ENCODE measurements at regions not wholly inside any gene's neighbourhood (a gene's known extent, or its start where the extent isn't known, plus 50 kb on each side); places are given as distances from the start of the nearest gene placed in this dataset.

DNA sequence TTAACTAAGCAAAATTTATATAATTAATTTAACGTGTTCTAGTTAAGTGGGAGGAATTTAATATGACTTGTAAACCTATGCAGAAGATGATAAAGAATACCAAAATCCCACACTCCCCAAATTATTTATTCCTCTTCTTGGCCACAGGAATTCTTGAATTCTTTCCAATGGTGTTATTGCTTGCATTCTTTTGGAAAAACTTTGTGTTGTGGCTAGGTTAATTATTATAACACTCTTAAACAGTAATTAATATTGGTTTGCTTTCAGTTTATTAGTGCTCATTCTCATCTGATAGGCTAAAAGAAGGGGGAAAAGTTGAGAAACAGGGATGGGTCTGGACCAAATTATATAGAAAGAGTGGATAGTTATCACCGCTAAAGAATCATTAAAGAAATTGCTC, 141.5 kb upstream of the PABPC4L start:
- no peak for DNase-seq (ENCODE audit: low spot score)

DNA sequence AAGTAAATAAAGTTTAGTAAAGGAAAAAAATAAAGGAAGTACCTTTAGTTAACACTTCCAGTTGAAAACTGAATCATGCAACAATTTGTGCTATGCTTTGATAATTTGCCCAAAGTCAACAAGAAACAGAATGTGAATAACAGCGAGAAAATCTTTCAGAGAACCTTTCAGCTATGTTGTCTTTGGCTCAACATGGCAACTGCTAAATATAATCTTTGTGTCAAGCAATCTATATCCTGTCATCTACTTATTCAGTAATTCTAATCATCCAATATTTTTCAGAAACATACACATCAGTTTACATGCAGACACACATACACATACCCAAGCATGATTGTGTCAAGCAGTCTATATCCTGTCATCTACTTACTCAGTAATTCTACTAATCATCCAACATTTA, 136.0 kb upstream of the PABPC4L start:
- DNase-seq (ENCODE audit: low spot score) = no peak

DNA sequence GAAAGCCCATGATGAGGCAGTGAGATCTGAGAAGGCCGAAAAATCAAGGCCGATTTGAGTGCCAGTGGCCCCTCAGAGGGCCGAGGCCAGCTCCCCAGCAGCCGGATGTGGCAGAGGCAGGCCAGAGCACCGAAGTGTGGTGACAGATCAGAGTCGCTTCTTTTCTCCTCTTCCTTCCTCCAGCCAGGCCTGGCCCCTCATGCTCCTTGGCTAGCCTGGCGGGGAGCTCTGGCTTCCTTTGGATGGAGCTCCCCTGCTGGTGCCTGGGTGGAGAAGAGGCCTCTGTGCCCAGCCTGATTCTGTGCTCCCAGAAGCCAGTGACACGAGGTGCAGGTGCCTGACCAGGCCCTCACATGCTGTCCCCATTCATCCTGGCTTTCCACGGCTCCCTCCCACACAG, 127.2 kb upstream of the PABPC4L start:
- no peak for DNase-seq (ENCODE audit: low spot score)

GRCh38 chr4:134327274-134328122, 125.9 kb upstream of the PABPC4L start:
- no peak for DNase-seq (ENCODE audit: low spot score)

GRCh38 chr4:134326866-134327265, 125.3 kb upstream of the PABPC4L start:
- no peak for DNase-seq (ENCODE audit: low spot score)

DNA sequence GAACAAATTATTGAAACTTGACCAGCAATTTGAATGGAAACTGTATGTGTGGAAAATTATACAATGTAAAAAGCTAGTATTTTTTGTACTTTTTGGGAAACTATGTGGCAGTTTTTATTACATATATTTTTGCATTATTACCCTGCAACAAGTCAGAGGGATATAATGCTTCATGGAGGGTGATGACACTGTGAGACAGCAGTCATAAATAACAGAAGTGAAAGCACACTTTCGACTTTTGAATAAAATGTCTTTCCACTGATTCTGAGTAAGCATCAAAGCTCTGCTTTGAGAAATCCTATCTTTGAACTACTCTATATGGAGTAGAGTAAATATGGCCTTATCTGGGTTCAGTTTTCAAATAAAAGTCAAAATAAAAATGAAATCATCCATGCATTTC, 122.6 kb upstream of the PABPC4L start:
- no peak for DNase-seq (ENCODE audit: low spot score)

DNA sequence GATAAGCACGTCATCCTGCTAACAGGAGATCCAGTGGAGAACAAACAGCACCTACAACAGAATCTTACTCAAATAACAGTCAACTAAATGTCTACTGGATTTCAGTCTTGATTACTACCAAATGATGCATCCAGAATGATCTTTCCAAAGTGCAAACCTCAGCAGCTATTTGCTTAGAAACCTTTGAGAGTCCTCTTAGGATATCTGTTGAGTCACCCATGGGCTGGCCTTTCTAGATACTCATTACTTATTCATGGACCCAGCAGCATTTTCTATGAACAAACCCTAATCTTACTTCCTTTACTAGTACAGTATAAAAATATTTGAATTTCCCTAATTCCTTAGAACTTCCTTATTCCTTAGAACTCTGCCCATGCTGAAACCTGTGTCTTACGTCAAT, 118.5 kb upstream of the PABPC4L start:
- no peak for DNase-seq (ENCODE audit: low spot score)

DNA sequence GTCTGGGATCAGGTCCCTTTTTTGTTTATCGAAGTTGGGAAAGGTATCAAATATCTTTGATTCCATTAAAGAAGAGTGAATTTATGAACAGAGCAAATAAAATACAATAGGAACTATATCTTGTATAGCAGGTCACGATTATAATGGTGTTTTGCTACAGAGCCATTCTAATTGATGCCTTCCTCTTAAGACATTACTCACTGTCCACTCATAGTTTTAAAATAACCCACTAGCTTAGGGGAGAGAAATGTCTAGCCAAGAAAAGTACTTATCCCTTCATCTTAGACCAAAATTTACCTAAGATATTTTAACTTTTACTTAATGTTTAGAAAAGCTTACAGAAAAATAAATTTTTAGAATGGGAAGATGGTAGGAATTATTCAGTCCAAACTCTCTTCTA, 112.0 kb upstream of the PABPC4L start:
- peak; percentile 58 for DNase-seq (ENCODE audit: low spot score)

DNA sequence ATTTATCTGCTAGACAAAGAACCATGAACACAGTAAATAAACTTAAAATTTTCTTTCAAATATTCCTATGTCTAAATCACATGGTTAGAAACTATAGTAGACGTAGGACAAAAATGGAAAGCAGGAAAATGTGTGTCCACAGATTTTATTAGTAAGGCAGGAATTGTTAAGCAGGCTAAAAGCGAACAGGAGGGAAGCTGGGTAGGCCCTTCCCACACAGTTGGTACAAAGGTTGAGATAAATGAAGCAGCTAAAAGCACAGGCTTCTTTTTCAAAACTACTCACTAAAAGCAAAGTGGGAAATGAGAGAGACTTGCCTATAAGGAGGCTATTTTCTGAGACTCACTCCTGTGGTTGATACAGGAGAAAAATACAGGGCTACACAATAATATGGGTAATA, 108.1 kb upstream of the PABPC4L start:
- no peak for DNase-seq (ENCODE audit: low spot score)

GRCh38 chr4:134308910-134309309, 107.3 kb upstream of the PABPC4L start:
- no peak for DNase-seq (ENCODE audit: low spot score)

- no peak for DNase-seq (ENCODE audit: low spot score)
These were observed 96.7 kb upstream of the PABPC4L start for GRCh38 chr4:134298313-134298712.

DNA sequence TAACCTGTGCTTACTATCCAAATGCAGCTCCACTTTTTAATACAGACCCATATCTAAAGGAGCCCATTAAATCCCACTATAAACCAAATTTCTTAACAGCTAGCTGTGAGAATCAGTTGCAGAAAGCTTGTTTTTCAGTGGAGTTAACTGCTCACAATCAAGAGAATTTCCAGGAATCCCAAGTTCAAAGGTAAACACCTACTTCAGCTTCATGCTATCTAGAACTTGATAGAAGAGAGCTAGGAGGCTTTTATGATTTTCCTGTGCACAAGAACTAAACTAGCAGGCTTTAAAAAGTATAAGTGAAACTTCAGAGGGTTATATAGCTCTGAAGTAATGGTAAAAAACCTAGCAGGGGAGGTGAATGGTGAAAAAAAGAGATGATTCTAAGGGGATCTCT, 96.2 kb upstream of the PABPC4L start:
- no peak for DNase-seq (ENCODE audit: low spot score)

- no peak for DNase-seq (ENCODE audit: low spot score)
These were observed 81.1 kb upstream of the PABPC4L start for GRCh38 chr4:134282680-134283079.

- DNase-seq (ENCODE audit: low spot score) = no peak
These were observed 77.1 kb upstream of the PABPC4L start for GRCh38 chr4:134278675-134279074.

DNA sequence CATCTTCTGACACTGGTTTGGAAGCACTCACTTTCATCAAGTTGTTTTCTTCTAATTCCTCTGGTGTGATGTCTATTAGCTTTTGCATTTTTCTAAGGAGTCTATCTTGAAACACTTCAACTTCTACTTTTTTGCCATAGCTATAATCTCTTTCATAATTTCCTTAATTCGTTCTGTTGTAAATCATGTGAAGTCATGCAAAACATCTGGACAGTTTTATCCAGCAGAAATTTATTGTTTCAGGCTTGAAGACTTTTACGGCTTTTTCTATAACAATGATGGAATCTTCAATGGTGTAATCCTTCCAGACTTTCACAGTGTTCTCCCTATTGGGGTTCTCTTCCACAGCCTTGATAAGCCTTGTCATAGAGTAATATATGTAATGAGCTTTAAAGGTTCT, 74.9 kb upstream of the PABPC4L start:
- DNase-seq (ENCODE audit: low spot score) = no peak

- no peak for DNase-seq (ENCODE audit: low spot score)
These were observed 58.5 kb upstream of the PABPC4L start for GRCh38 chr4:134260126-134260525.

All from kidney capillary endothelial cell (primary cell).